ENCODE measurements at regions not wholly inside any gene's neighbourhood (a gene's known extent, or its start where the extent isn't known, plus 50 kb on each side); places are given as distances from the start of the nearest gene placed in this dataset.
A peak's percentile ranks its signal among the peaks of the same experiment; 100 is the strongest.

DNA sequence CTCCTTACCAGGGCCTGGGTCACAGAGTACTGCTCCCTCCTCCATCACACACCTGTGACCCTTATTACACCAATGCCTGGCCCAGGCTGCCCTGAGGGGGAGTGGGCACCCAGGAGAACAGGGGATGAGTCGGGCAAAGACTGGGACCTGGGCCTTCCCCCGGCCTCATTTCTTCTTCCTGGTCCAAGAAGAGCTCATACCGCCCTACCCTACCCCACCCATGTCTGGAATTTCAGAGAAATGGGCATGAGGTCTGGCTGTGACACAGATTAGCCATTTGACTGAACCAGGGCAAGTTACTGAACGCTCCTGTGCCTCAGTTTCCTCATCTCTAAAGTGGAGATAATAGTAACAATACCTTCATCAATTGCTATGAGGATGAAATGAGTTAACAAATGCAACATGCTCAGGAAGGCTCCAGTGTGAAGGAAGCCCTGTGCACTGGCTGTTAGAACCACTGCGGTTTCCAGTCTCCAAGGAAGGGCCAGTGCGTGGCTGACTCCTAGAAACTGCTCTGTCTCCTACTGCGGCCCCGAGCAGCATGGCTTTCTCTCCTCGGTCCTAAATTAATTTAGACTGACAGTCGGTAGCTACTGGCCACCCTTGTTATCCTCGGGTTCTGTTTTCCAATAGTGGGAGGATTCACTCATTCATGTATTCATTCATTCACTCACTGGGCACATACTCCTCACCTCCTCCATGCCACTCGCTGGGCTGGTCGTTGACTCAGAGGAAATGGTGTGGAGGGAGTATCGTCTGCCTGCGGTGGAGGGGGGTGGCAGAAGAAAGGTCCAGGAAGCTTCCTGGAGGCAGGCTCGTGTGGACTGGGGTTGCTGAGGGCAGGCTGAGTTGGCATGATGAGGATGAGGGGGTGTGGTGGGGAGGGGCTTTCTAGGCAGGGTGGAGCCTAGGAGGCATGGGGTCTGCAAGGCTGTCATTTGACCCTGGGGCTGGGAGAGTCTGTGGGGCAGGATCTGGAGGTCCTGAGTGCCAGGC lies 175.6 kb downstream of the GLI2 start:
- H3K79me2 ChIP-seq (ENCODE audit: control insufficient read depth, insufficient read depth, low read length, unreplicated experiment) = peaks cover 14% of the 10 kb centered on the region
- peaks cover 60% of the 10 kb centered on the region for H3K4me1 ChIP-seq (ENCODE audit: control insufficient read depth, insufficient read depth, low read length, unreplicated experiment)
- peak overlapping the region; percentile 86 for H3K27ac ChIP-seq (ENCODE audit: low read depth, low read length)
- no peak overlapping the region for H2AFZ ChIP-seq (ENCODE audit: low read length, unreplicated experiment)
- no peaks in the 10 kb centered on the region for H3K36me3 ChIP-seq (ENCODE audit: insufficient read depth, low read length)
- H3K27me3 ChIP-seq (ENCODE audit: insufficient read depth, low read length) = no peaks in the 10 kb centered on the region
- peak overlapping the region; percentile 23; the same call in 1 of the 2 replicates for H3K4me3 ChIP-seq (ENCODE audit: low read depth, low read length)

DNA sequence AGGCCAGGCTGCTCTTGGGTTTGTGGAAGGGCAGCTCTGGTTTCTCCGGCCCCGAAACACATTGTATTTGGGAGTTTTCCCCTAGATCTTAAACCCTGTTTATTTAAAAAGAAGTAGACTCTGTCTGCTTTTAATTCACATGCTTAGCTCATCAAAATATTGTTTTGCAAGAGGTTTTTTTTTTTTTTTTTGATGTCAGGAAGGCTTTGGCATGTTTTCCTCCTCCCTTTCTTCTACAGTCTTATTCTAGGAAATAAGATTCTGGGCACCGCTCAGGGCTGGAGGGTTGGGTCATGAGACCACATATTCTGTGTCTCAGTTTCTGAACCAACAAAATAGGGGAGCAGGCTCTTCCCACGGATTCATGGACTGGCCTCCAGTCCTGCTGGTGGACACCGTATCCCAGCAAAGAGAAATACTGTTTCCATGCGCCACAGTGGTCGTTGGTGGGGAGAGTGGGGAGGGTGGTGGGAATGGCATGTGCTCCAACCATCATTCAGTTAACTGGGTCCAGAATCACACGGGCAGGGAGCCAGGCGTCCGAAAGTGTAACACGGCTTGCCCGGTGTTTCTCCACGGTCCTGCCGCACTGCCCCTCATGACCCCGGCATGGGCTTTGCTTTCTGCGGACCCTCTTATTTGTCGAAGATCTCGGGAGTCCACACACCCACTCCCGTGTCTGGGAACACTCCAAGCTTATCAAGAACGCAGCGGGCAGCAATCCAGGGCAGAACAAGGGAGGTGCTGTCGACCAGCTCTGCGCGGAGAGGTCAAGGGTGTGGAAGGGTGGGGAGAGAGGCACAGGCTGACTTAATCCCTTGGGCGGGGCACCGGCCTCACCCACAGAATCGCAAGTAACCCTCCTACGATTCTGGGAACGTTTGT lies 176.7 kb downstream of the GLI2 start:
- peak overlapping the region; percentile 86 for H3K27ac ChIP-seq (ENCODE audit: low read depth, low read length)
- H3K4me1 ChIP-seq (ENCODE audit: control insufficient read depth, insufficient read depth, low read length, unreplicated experiment) = peaks cover 63% of the 10 kb centered on the region
- H3K36me3 ChIP-seq (ENCODE audit: insufficient read depth, low read length) = no peaks in the 10 kb centered on the region
- H2AFZ ChIP-seq (ENCODE audit: low read length, unreplicated experiment) = no peak overlapping the region
- H3K4me3 ChIP-seq (ENCODE audit: low read depth, low read length) = peak overlapping the region; percentile 26
- H3K79me2 ChIP-seq (ENCODE audit: control insufficient read depth, insufficient read depth, low read length, unreplicated experiment) = peaks cover 14% of the 10 kb centered on the region
- no peaks in the 10 kb centered on the region for H3K27me3 ChIP-seq (ENCODE audit: insufficient read depth, low read length)

DNA sequence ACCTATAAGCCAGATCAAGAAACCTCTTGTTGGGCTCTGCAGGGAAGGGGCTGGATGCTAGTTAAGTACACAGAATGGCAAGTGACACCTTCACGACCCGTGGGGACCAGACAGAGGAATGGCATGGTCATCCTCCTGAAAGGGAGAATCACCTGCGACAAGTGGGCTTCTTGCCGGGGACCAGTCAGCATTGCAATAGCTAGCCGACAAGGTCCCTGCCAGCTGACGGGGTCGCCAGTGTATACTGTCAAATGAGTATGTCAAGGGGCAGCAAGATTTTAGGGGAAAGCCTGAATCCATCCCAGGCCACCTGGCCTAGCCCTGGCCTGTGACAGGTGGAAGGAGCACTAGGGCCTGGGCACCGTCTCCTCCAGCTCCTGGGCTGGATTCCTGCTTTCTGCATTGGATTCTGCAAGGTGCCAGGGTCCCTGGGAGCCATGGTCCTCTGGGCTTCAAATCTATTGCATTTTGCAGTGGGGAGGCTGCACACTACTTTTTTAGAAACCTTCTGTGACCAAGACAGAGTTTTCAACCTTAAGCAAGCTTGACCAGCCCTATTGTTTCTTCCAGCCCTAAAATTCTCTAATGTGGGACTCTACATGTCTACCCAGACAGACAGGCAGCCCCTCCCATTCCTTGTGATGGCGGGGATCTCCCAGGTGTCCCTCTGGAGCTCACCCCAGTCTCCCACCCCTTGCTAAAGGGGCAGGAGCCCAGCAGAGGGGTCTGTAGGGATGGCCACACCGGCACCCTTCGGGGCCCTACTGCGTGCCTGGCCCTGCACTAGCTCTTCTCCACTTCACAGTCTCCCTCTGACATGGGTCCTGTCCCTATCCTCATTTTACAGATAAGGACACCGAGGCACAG lies 178.5 kb downstream of the GLI2 start:
- H3K4me3 ChIP-seq (ENCODE audit: low read depth, low read length) = peak overlapping the region; percentile 53; the same call in 1 of the 2 replicates
- H3K36me3 ChIP-seq (ENCODE audit: insufficient read depth, low read length) = no peaks in the 10 kb centered on the region
- peak overlapping the region; percentile 86 for H3K27ac ChIP-seq (ENCODE audit: low read depth, low read length)
- H2AFZ ChIP-seq (ENCODE audit: low read length, unreplicated experiment) = no peak overlapping the region
- H3K4me1 ChIP-seq (ENCODE audit: control insufficient read depth, insufficient read depth, low read length, unreplicated experiment) = peaks cover 67% of the 10 kb centered on the region
- peaks cover 23% of the 10 kb centered on the region for H3K79me2 ChIP-seq (ENCODE audit: control insufficient read depth, insufficient read depth, low read length, unreplicated experiment)
- no peaks in the 10 kb centered on the region for H3K27me3 ChIP-seq (ENCODE audit: insufficient read depth, low read length)

DNA sequence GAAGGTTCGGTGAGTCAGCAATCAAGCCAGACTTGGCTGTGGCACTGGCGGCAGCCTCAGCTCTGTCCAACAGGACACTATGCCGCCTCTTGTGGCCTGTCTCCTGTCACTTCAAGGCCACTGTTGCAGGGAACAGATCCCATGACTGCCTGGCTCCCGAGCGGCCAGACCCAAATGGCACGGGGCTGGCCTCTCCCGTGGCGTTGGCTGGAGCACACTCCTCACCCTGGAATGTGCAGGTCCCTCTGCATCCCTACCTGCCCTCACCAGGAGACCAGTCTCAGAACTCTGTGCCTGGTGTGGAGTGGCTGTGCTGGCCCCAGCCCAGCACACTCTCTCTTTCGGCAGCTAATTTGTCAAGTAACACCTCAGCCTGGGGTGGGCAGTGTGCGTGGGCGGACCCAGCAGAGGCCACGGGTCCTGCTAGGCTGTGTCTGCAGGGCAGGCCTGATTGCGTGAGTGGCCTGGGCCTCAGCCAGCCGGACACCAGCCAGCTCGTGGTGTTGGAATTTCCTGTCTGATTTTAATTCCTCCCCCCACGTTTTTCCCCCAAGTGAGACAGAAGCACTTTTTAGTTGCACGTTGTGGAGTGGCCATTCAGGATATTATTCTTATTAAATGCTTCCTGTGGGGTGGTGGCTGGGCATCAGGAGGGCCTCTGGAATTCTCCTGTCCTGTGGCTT lies 179.3 kb downstream of the GLI2 start:
- peak overlapping the region; percentile 81 for H3K27ac ChIP-seq (ENCODE audit: low read depth, low read length)
- H2AFZ ChIP-seq (ENCODE audit: low read length, unreplicated experiment) = no peak overlapping the region
- no peaks in the 10 kb centered on the region for H3K36me3 ChIP-seq (ENCODE audit: insufficient read depth, low read length)
- H3K4me3 ChIP-seq (ENCODE audit: low read depth, low read length) = peak overlapping the region; percentile 53
- no peaks in the 10 kb centered on the region for H3K27me3 ChIP-seq (ENCODE audit: insufficient read depth, low read length)
- H3K4me1 ChIP-seq (ENCODE audit: control insufficient read depth, insufficient read depth, low read length, unreplicated experiment) = peaks cover 67% of the 10 kb centered on the region
- H3K79me2 ChIP-seq (ENCODE audit: control insufficient read depth, insufficient read depth, low read length, unreplicated experiment) = peaks cover 23% of the 10 kb centered on the region

DNA sequence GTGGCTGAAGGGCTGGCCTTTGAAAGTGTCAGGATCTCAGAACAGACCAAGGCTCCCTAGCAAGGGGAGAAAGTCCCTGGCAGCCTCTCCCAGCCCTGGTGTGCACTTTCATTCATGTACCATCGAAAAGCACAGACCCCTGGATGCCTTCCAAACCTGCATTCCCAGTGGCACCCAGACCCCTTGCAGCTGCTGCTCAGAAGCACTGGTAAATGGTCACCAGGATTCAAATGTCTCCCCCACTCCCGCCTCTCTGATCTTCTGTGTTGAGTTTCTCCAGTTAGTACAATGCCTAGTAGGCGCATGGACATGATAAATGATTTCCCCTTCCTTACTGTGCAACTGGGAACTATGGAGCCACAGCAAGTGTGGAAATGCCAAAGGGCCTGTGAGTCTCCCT lies 180.0 kb downstream of the GLI2 start:
- peak overlapping the region; percentile 47; the same call in 1 of the 2 replicates for H3K4me3 ChIP-seq (ENCODE audit: low read depth, low read length)
- no peak overlapping the region for H2AFZ ChIP-seq (ENCODE audit: low read length, unreplicated experiment)
- H3K79me2 ChIP-seq (ENCODE audit: control insufficient read depth, insufficient read depth, low read length, unreplicated experiment) = peaks cover 23% of the 10 kb centered on the region
- H3K27me3 ChIP-seq (ENCODE audit: insufficient read depth, low read length) = no peaks in the 10 kb centered on the region
- H3K36me3 ChIP-seq (ENCODE audit: insufficient read depth, low read length) = no peaks in the 10 kb centered on the region
- H3K4me1 ChIP-seq (ENCODE audit: control insufficient read depth, insufficient read depth, low read length, unreplicated experiment) = peaks cover 61% of the 10 kb centered on the region
- H3K27ac ChIP-seq (ENCODE audit: low read depth, low read length) = peak overlapping the region; percentile 81

DNA sequence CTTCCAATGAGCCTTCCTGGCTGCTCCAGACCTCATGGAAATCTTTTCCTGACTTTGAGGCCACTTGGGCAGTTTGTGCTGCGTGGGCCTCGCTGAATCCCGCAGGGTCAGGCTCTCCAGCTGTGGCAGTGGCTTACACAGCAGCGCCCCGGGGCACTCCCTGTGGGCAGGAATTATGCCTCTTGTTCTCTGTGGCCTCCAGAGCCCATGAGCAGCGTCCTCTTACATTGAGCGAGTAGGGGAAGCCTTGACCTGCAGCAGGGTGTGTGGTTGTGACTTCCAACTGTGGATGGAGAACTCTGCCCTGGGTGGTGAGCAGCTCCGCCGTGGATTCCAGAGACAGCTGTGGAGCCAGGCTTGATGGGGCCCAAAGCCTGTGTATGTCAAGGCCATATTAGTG lies 180.8 kb downstream of the GLI2 start:
- Histone ChIP-seq H3K4me1 (ENCODE audit: control insufficient read depth, insufficient read depth, low read length, unreplicated experiment) (peaks cover 54% of the 10 kb centered on the region), H3K79me2 (ENCODE audit: control insufficient read depth, insufficient read depth, low read length, unreplicated experiment) (peaks cover 23% of the 10 kb centered on the region), H3K4me3 (ENCODE audit: low read depth, low read length) (no peak overlapping the region), H3K36me3 (ENCODE audit: insufficient read depth, low read length) (no peaks in the 10 kb centered on the region), H3K27me3 (ENCODE audit: insufficient read depth, low read length) (no peaks in the 10 kb centered on the region), H2AFZ (ENCODE audit: low read length, unreplicated experiment) (no peak overlapping the region), H3K27ac (ENCODE audit: low read depth, low read length) (no peak overlapping the region)

DNA sequence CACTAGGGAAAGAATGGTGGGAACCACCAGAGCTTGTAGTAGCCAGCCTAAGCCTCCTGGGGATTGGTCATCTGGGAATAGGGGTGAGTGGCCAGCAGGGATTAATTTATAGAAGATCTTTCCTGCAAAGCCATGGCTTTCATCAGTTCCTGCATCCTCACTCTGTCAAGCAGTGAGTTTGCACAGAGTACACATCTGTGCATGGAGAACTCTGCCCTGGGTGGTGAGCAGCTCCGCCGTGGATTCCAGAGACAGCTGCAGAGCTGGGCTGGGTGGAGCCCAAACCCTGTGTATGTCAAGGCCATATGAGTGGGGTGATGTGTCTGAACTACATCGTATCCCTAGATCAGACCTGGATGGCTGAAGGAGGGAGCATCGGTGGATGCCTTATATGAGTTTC lies 182.2 kb downstream of the GLI2 start:
- Histone ChIP-seq H2AFZ (ENCODE audit: low read length, unreplicated experiment) (no peak overlapping the region), H3K79me2 (ENCODE audit: control insufficient read depth, insufficient read depth, low read length, unreplicated experiment) (peaks cover 23% of the 10 kb centered on the region), H3K4me1 (ENCODE audit: control insufficient read depth, insufficient read depth, low read length, unreplicated experiment) (peaks cover 40% of the 10 kb centered on the region), H3K27ac (ENCODE audit: low read depth, low read length) (no peak overlapping the region), H3K36me3 (ENCODE audit: insufficient read depth, low read length) (0 out of 2 replicates have a peak, but pooled peaks cover under 1% of the 10 kb centered on the region), H3K27me3 (ENCODE audit: insufficient read depth, low read length) (no peaks in the 10 kb centered on the region), H3K4me3 (ENCODE audit: low read depth, low read length) (no peak overlapping the region)

DNA sequence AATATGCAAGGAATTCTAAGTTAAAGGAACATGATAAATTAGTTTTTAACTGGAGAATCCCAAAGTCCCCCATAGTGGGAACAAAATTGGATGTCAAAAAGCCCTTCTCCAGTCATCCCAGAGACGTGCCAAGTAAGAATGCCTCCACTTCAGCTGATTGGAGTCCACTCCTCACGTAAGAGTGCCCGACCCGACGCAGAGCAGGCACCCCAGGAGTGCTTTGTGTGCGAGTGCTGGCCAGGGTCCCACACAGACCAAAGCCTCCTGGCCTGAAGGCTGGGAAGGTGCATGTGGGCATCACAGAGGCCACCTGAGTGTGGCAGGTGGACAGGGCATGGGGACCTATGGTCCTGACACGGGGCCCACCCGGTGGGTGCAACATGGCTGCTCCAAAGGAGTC lies 183.5 kb downstream of the GLI2 start:
- no peaks in the 10 kb centered on the region for H3K27me3 ChIP-seq (ENCODE audit: insufficient read depth, low read length)

DNA sequence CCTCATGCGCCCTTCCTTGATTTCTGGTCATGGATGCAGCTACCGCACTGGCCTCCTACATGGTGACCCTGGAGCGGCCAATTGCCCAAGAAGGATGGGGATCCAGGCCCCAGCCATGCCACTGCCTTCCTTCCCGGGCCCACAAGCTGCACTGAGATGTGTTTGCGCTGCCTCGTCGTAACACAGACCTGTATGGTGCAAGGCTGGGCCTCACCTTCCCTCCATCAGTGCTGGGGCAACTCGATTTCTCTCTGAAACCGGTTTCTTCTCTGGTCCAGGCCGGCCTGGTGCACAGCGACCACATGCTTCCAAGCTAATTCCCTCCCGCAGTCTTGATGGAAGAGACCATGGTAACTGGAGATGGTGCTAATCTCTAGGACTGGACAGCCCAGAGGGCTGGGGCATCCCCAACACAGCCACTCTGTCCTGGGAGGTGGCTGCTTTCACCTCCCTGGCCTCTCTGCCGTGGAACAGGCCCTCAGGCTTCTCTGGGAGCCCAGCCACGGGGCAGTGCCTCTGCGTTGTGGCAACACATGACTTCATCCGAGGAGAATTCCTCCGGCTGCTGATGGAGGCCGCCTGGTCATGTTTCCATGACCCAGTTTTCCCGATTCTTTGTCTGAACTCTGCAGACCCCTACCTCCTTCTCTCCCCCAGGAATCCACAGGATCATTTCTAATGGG lies 184.2 kb downstream of the GLI2 start:
- Histone ChIP-seq H3K4me3 (ENCODE audit: low read depth, low read length) (no peak overlapping the region), H3K36me3 (ENCODE audit: insufficient read depth, low read length) (peaks cover 7% of the 10 kb centered on the region; the same call in 1 of the 2 replicates), H3K4me1 (ENCODE audit: control insufficient read depth, insufficient read depth, low read length, unreplicated experiment) (peaks cover 20% of the 10 kb centered on the region), H2AFZ (ENCODE audit: low read length, unreplicated experiment) (no peak overlapping the region), H3K27ac (ENCODE audit: low read depth, low read length) (no peak overlapping the region), H3K79me2 (ENCODE audit: control insufficient read depth, insufficient read depth, low read length, unreplicated experiment) (peaks cover 12% of the 10 kb centered on the region), H3K27me3 (ENCODE audit: insufficient read depth, low read length) (no peaks in the 10 kb centered on the region)

More for the DNA sequence above, 183.5 kb downstream of the GLI2 start:
- H3K4me3 ChIP-seq (ENCODE audit: low read depth, low read length) = no peak overlapping the region
- peaks cover 11% of the 10 kb centered on the region for H3K79me2 ChIP-seq (ENCODE audit: control insufficient read depth, insufficient read depth, low read length, unreplicated experiment)
- H2AFZ ChIP-seq (ENCODE audit: low read length, unreplicated experiment) = no peak overlapping the region
- H3K36me3 ChIP-seq (ENCODE audit: insufficient read depth, low read length) = peaks cover 7% of the 10 kb centered on the region; the same call in 1 of the 2 replicates
- peaks cover 27% of the 10 kb centered on the region for H3K4me1 ChIP-seq (ENCODE audit: control insufficient read depth, insufficient read depth, low read length, unreplicated experiment)
- H3K27ac ChIP-seq (ENCODE audit: low read depth, low read length) = no peak overlapping the region

All from ACC112 (cell line).